NK-92 (cell line): ENCODE measurements at regions not wholly inside any gene's neighbourhood (a gene's known extent, or its start where the extent isn't known, plus 50 kb on each side); places are given as distances from the start of the nearest gene placed in this dataset.
"Not testable (repeated sequence)": the region's sequence is repeated elsewhere in the genome, so short reads cannot be mapped to it uniquely, and the experiment has no call there.

ENCODE experiments used
- DNase-seq: peaks from one replicate; lab custom pipeline; 2025; ENCODE audit not compliant: unreplicated experiment; lab: John Stamatoyannopoulos, UW

DNA sequence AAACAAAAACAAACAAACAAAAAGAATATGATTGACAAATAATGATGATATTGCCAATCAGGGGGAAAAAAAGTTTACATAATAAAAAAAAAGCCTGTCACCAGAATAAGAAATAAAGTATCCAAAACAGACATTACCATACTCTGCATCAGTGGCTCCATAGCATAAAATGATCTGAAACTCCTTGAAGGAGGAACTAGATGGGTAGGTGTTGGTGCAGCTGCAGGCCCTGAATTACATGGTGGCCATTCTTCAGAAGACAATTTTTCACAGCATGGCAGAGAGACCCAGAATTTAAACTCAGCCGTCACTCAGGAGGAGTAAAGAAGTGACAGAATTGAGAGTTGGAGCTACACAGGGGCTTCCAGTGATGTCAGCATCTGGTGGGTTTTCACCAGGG, 60.2 kb downstream of the GLUL start:
- DNase-seq, result no peak

DNA sequence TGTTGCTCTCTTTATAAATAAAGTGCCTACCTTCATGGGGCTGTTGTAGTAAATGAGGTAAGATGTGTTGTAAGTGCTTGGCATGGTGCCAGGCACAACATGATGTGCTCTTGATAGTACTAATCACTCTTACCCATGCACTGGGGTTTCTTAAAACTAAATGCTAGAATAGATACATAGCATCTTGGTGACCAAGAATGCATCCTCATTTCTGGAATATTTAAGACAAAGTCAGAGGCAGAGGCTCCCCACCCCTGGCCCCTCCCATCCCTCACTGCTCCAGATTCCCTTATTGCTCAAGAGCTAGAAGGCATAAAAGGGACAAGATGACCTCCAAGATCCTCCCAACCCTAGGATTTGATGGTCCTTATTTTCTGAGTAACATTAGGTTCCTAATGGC, 61.3 kb downstream of the GLUL start:
- no peak for DNase-seq

DNA sequence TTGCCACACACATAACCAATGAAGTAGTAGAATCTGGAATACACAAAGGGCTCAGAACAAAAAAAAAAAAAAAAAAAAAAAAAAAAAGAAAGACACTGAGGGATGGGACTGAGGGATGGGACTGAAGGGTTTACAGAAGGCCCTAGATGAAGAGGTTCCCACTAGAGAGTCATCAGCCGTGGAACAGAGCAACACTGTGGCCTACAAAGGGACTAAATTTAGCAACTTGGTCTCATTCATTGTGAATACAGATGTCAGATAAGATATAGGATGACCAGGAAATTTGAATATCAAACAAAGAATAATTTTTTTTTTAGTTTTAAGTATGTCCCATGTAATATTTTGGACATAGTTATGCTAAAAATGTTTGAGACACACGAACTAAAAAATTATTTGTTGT, 62.1 kb downstream of the GLUL start:
- no peak for DNase-seq

DNA sequence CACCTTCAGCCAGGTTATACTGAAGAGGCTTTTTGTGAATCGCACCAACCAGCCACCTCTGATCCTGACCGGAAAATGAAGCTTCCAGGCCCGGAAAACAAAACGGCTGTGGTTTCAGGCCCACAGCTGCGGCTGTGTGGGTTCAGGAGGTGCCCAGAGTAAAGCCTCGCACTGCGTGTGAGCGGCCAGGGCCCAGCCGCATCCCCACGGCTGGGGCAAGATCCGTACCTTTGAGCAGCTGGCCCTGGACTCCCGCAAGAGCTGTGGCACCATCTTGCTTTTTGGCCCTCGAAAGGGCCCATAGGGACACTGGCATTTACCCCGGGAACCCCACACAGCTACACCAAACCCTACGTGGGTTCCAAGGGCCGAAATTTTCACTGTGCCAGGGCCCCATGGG, 63.0 kb downstream of the GLUL start:
- no peak for DNase-seq

DNA sequence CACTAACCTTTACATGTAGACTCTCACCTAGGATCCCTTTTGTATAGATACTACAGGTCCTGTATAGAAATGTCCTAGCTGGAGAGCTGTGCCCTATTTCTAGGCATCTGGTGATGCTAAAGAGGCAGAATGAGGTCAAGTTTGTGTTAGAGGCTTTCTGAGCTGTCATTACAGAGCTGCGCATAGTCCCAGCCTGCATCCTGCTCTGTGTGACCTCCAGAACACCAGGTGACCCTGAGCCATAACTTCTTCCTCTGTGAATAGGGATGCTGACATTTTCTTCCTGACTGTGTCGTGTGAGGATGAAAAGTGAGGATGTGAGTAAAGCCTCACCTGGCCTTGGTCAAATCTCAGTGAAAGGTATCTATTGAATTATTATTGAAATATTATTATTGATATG, 66.3 kb downstream of the GLUL start:
- DNase-seq, result no peak

DNA sequence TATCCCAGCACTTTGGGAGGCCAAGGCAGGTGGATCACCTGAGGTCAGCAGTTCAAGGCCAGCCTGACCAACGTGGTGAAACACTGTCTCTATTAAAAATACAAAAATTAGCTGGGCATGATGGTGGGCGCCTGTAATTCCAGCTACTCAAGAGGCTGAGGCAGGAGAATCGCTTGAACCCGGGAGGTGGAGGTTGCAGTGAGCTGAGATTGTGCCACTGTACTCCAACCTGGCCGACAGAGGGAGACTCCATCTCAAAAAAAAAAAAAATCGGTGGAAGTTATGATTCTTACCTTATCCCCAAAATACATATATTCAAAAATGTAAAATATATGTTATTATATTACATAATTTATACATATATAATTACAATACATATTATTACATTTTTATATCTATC, 70.1 kb downstream of the GLUL start:
- not testable (repeated sequence) for DNase-seq

DNA sequence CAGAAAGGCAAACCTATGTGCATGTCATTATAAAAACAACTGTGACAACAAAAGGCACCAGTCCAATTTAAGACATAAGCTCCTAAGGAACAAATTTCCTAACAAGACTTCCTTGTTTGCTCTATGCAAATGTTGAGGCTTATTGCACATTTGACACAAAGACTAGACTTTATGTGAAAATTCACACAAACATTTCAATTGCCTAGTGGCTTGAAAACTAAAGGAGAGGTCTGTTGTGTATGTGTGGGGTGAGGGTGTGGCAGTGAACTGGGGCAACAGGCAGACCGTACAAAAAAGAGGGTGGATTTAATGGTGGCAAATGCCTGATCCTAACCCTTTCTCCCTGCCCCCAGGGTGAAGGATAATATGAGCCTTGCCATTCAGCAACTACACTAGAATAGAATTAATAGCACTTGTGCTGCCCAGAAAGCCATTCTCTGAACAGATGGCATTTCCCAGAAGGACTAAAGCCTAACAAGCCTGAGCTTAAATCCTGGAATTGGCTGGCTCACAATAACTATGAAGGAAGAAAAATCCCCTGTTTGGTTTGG, 73.9 kb downstream of the GLUL start:
- no peak for DNase-seq

DNA sequence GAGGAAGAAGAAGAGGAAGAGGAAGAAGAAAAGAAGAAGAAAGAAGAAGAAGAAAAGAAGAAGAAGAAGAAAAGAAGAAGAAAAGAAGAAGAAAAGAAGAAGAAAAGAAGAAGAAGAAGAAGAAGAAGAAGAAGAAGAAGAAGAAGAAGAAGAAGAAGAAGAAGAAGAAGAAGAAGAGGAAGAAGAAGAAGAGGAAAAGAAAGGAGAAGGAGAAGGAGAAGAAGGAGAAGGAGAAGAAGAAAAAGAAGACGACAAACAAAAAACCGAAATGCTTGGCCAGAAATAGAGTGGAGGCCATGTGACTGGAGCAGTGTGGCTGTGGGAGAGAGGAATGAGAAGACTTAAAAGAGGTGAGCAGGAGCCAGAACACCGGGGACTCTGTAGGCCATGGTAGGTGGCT, 75.1 kb downstream of the GLUL start:
- DNase-seq, result not testable (repeated sequence)

DNA sequence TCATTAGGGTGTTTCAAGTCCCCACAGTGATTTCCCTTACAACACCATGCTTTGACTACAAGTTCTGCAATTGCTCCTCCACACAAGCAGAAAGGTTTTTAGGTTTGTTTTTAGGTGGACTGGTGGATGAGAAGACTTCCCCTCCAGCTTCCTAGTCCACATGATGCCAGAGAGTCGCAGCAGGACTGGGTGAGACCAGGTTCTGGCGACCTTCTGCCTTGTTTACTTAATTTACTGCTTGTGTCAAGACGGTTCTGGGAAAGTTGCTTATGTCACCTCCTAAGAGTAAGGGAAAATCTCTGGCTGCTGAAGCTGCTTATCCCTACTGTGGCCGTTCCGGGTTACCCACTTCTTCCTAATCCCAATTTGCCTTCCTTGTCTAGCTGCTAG, 76.4 kb downstream of the GLUL start:
- DNase-seq, result no peak

DNA sequence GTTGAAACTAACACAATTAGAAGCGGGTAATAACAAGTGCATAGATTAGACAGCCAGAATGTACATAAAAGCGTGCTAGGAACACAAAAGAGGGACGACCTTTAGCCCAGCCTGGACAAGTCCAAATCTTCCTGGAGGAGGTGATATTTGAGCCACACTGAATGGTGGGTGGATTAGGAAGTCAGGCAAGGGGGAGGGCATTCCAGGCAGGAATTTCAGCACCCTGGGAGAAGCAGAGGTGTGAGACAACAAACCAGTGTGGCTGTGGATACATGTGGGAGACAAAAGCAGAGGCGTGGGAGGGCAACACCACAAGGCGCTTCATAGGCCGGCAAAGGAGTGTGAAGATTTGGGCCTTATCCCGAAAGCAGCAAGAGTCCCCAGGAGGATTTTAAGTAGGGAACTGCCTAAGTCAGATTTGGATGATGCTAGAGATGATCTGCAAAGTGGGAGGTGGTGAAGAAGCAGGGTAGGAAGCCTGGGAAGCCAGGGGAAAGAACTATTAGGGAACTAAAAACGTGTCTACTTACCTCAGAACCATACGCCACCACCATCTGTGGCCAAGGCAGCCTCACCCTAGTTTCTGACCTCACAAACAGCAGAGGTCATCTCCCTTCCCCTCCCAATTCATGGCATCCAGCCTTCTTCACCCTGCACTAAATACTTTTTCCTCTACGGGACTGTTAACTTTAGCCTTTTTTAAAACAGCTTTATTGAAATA, 81.8 kb downstream of the GLUL start:
- DNase-seq, result no peak

DNA sequence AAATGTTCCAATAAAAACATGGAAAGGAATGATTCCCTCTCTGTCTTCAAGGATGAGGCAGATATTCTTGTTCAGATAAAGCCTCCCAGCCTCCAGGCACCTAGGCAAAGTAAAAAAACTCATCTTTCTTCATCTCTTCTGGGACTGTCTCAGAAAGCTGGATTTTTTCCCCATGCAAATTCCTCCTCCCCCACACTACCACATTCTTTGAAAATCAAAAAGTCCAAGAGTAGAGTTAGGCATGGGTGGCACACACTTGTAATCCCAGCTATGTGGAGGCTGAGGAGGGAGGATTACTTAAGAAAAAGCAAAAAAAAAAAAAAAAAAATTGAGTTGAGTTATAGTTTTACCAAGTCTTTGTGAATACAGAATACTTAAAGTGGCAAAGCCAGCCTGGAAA, 82.8 kb downstream of the GLUL start:
- DNase-seq, result no peak

DNA sequence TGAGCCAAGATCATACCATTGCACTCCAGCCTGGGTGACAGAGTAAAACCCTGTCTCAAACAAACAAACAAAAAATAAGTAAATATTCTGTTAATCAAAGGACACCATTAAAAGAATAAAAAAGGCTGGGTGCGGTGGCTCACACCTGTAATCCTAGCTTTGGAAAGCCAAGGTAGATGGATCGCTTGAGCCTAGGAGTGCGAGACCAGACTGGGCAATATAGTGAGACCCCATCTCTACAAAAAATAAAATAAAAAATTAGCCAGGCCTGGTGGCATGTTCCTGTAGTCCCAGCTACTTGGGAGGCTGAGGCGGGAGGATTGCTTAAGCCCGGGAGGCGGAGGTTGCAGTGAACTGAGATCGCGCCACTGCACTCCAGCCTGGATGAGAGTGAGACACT, 84.1 kb downstream of the GLUL start:
- not testable (repeated sequence) for DNase-seq

DNA sequence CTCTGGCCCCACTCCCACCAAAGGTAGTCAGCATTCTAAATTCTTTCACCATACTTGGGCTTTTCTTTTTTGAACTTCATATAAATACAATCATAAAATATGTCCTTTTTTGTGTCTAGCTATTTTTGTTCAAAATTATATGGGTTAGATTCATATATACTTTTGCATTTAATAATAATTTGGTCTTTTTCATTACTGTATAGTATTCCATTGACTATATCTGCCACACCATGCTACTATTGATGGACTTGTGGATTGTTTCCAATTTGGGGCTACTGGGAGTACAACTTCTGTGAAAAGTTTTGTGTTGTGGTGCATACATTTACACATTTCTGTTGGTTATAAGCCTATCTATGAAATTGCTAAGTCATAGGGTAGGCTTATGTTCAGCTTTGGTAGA, 85.7 kb downstream of the GLUL start:
- DNase-seq, result no peak

DNA sequence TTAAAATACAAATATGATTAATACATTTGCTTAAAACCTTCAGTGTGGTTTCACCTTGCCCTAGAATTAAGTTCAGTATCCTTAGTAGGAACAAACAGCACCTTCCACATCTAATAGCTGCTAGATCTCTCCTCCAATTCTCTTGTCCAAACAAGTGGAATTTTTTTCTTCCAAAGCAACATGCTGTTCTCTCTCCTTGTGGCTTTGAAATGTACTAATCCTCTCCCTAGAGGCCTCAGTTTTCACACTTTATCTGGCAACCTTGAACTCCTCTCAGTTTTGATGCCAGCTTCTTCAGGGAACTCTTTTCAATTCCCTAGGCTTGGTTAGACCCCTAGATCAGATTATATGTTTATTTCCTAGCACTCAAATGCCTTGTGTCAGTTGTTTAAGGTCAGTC, 87.0 kb downstream of the GLUL start:
- DNase-seq, result no peak

DNA sequence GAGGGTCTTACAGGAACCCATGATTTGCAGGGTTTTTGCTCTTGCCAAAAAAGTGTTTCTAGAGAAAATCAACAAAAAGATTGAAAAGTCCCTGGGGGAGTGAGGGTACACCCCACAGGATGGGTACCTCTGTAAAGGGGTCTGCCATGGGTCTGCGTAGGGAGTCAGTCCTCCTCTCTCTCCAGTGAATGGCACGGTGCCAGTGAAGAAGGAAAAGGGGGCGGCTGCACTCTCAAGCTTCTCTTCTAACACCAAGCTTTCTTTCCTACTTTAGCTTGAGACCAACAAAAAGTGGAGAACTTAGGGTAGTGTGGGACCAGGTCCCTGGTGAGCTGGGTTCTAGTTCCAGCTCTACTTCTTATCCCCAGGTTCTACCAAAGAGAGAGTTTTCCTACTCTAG, 87.4 kb downstream of the GLUL start:
- no peak for DNase-seq

DNA sequence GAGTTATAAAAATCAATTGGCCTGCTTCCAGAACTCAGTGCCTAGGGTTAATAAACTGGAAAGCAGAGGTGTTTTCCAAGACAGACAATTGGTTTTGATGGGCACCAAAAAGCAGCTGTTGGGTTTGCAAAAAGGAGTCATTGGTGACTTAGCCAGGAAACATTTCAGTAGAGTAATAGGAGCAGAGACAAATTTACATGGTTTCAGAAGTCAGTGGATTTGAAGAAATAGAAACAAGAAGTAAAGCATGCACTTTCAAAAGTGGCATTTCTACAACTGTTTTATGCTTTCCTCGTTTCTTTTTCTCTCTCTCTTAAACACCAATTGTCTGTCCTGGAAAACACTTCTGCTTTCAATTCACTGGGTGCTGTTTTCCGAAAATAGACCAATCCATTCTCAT, 87.8 kb downstream of the GLUL start:
- no peak for DNase-seq

DNA sequence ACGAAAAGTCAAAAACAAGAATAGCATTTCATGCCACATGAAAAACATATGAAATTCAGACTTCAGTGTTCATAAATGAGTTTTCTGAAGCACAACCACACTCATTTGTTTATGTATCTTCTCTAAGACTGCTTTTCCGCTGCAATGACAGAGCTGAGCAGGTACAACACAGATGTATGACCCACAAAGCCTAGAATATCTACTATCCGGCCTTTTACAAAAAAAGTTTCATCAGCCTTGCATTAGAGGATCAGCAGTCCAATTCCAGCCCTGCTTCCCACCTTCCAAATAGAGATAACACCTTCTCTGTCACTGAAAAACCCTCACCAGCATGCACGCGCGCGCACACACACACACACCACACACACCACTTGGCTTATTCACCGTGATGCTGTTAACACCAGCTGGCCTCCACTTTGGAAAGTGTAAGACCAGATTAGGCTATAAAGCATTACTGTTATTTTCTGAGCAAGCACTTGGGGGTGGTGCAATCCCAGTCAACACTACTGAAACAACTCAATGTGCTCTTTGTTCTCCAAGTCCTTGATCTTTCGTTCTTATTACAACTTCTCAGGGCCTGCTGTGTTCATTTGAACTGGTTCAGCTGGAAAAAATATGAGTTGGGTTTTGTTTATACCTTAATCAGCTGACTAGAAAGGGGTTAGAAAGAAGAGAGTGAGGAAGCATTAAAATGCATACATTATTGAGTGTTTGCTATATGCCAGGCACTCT, 90.0 kb downstream of the GLUL start:
- no peak for DNase-seq

DNA sequence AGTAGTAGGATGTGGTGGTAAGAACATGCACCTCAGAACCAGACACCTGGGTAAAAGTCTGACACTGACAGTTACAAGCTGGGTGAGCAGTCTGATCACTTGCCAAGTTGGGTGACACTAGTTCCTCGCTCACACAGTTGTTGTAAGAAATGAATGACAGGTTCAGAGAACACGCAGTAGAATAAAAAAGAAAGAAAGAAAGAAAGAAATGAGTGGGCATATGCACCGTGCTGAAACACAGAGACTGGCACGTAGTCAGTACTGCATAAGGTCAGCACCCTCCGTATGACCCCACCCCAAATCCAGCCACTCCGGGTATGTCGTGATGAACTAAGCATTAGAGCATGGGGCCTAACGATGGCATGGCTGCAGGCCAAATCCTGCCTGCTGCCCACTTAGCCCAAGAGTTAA, 90.6 kb downstream of the GLUL start:
- DNase-seq, result no peak

DNA sequence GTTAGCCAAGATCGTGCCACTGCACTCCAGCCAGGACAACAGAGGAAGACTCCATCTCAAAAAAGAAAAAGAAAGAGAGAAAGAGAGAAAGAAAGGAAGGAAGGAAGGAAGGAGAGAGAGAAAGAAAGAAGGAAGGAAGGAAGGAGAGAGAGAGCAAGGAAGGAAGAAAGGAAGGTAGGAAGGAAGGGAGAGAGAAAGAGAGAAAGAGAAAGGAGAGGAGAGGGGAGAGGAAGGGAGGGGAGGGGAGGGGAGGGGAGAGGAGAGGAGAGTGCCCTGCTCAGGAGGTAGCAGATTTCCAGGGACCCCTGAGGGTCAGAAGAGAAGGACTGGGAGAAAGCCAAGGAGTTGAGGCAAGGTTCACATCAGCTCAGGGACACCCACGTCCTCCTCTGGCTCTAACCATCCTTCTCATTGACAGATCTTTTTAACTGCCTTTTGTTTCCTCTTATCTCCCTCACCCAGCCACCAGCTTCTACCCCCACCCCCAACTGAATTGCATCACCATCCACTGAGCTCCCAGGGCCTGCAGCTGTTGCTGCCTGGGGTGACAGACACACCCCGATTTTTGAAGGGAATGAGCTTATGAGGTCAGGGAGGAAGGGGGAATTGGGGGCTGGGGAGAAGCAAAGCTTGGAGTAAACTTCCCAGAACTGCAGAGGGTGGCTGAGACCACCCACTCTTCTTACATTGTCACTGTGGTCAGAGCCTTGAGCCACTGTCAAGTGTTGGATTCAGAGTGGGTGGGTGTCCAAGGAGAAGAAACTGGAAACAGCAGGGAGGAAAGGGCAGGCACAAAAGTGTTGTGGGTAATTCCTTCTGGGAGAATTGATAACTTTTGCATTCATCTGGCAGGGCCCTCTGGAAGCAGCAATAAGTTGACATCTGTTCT, 91.6 kb downstream of the GLUL start:
- DNase-seq, result no peak

DNA sequence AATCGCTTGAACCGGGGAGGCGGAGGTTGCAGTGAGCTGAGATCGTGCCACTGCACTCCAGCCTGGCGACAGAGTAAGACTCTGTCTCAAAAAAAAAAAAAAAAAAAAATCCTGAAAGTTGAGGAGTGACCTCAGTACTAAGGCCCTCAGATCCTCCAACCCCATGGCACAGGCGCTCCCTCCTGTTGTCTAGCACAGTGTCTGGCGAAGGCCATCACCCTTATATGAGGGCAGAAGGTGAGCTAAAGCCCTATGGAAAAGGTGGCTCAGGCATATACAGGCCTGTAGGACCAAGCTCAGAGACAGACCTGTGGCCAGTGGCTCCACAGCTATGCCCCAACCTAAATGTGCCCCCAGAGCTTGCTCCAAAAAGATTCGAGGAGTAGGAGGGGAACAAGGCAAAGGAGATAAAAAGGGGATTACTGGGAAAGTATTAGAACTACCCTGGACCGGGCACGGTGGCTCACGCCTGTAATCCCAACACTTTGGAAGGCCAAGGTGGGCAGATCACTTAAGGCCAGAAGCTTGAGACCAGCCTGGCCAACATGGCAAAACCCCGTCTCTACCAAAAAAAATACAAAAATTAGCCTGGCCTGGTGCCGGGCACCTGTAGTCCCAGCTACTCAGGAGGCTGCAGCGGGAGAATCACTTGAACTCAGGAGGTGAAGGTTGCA, 92.4 kb downstream of the GLUL start:
- not testable (repeated sequence) for DNase-seq

DNA sequence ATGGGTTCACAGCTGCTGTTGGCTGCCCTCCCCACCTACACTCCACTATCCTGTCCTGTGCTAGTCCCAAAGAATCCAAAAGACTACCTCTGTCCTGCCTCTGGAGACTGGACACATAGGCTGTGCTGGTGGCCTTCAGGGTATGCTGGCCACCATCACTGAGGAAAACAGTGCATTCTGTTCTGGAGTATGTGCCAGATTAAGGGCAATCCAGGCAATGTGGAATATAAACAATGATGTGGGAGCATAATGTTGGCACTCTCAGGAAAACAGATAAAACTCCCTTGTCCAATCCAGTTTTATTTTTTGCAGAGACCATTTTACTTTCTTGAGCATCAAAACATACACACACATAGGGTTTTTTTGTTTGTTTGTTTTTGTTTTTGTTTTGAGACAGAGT, 94.3 kb downstream of the GLUL start:
- no peak for DNase-seq
